Cardiac septum (tissue), 1 donor: ENCODE measurements at regions not wholly inside any gene's neighbourhood (a gene's known extent, or its start where the extent isn't known, plus 50 kb on each side); places are given as distances from the start of the nearest gene placed in this dataset.
A peak's percentile ranks its signal among the peaks of the same experiment; 100 is the strongest.
"Not testable (repeated sequence)": the region's sequence is repeated elsewhere in the genome, so short reads cannot be mapped to it uniquely, and the experiment has no call there.

Experiments used
- DNase-seq: peaks from one replicate; pipeline ENCODE4 v3.0.0-alpha.2; 2020; ENCODE audit warnings: low spot score
- intact Hi-C: fragments of 100-400 bp; cut with DNase I; formaldehyde crosslinking; loops from one replicate; pipeline ENCODE4 v1.14.0; 2022
- donor health status: DM: no; HTN: no; CAD: no.

GRCh38 chr9:62830829-62831459 is 1641.1 kb downstream of the SPATA31A7 start:
- DNase-seq, intact Hi-C loops: not testable (repeated sequence)

GRCh38 chr9:62833323-62834200 is 1643.7 kb downstream of the SPATA31A7 start:
- intact Hi-C loops, DNase-seq: not testable (repeated sequence)

GRCh38 chr9:62837254-62837911 is 1647.5 kb downstream of the SPATA31A7 start:
- DNase-seq, intact Hi-C loops: not testable (repeated sequence)

GRCh38 chr9:62838024-62838718 is 1648.3 kb downstream of the SPATA31A7 start:
- intact Hi-C loops = not testable (repeated sequence)
- DNase-seq = peak; percentile 97

GRCh38 chr9:62839168-62839567 is 1649.3 kb downstream of the SPATA31A7 start:
- DNase-seq, intact Hi-C loops: not testable (repeated sequence)

GRCh38 chr9:62843145-62843544 is 1653.3 kb downstream of the SPATA31A7 start:
- DNase-seq, intact Hi-C loops: not testable (repeated sequence)

- intact Hi-C loops, DNase-seq: not testable (repeated sequence)
Observed at GRCh38 chr9:62843706-62844290, 1654.0 kb downstream of the SPATA31A7 start.

GRCh38 chr9:62844681-62845185 is 1654.9 kb downstream of the SPATA31A7 start:
- intact Hi-C loops, DNase-seq: not testable (repeated sequence)

- intact Hi-C loops, DNase-seq: not testable (repeated sequence)
Observed at GRCh38 chr9:62848258-62848657, 1658.4 kb downstream of the SPATA31A7 start.

GRCh38 chr9:62849991-62850390 is 1660.2 kb downstream of the SPATA31A7 start:
- DNase-seq, intact Hi-C loops: not testable (repeated sequence)

- intact Hi-C loops, DNase-seq: not testable (repeated sequence)
Observed at GRCh38 chr9:62857280-62857679, 1667.4 kb downstream of the SPATA31A7 start.

GRCh38 chr9:62858240-62858639 is 1668.4 kb downstream of the SPATA31A7 start:
- intact Hi-C loops, DNase-seq: not testable (repeated sequence)

GRCh38 chr9:62860939-62861860 is 1671.4 kb downstream of the SPATA31A7 start:
- DNase-seq, intact Hi-C loops: not testable (repeated sequence)

- DNase-seq, intact Hi-C loops: not testable (repeated sequence)
Observed at GRCh38 chr9:62862180-62862579, 1672.3 kb downstream of the SPATA31A7 start.

GRCh38 chr9:62863319-62863718 is 1673.5 kb downstream of the SPATA31A7 start:
- intact Hi-C loops, DNase-seq: not testable (repeated sequence)

GRCh38 chr9:62863867-62864266 is 1674.0 kb downstream of the SPATA31A7 start:
- intact Hi-C loops, DNase-seq: not testable (repeated sequence)

GRCh38 chr9:62864481-62865469 is 1674.9 kb downstream of the SPATA31A7 start:
- intact Hi-C loops, DNase-seq: not testable (repeated sequence)
